Breast epithelium (tissue), 3 donors: ENCODE measurements at regions not wholly inside any gene's neighbourhood (a gene's known extent, or its start where the extent isn't known, plus 50 kb on each side); places are given as distances from the start of the nearest gene placed in this dataset.

ENCODE experiments used
- POLR2A ChIP-seq: fragments of 450-650 bp; IDR thresholded peaks from one replicate; pipeline ENCODE4 v1.6.1; 2016; ENCODE audit warnings: antibody characterized with exemption, mild to moderate bottlenecking, moderate library complexity
- POLR2AphosphoS5 ChIP-seq, 3 donors: sonication (generic); formaldehyde crosslinking; IDR thresholded peaks; one replicate each; pipeline ENCODE4 v1.6.1; 2017; ENCODE audit warnings: antibody characterized with exemption in 3 of 3
- TF ChIP-seq, protein P1 (sequence below), 3 donors: fragments of 450-650 bp; IDR thresholded peaks; one replicate each; pipeline ENCODE4 v1.5.1; 2016 to 2017; ENCODE audit warnings: antibody characterized with exemption in 3 of 3, mild to moderate bottlenecking in 3 of 3, moderate library complexity in 3 of 3

DNA sequence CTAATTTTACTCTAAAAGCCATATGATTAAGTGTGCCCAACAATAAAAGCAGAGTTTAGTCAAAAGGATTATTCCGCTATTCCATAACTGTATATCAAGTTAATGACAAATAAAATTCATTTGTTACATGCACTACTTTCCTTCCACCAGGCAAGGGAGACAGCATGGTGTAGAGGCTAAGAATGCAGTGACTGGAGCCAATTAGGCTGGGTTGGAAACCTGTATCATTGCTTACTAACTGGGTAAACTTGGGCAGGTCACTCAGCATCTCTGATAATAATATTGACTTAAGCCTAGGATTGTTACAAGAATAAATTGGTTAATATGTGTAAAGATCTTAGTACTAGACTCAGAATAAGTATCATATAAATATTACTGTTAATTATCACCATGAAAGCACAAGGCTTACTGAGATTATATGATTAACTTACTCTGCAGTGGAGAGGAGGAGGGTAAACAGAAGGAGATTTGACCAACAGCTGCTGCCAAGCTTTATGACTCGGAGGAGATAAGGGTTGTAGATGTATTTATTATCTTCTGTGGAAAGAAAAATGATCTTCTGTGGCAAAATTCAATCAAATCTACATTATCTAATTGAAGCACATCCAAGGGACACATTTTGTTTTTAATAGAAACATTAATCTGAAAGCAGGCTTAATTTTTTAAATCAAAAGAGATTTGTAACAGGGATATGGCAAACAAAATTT, 1459.9 kb downstream of the GRIK2 start:
- TF ChIP-seq, protein P1, sequence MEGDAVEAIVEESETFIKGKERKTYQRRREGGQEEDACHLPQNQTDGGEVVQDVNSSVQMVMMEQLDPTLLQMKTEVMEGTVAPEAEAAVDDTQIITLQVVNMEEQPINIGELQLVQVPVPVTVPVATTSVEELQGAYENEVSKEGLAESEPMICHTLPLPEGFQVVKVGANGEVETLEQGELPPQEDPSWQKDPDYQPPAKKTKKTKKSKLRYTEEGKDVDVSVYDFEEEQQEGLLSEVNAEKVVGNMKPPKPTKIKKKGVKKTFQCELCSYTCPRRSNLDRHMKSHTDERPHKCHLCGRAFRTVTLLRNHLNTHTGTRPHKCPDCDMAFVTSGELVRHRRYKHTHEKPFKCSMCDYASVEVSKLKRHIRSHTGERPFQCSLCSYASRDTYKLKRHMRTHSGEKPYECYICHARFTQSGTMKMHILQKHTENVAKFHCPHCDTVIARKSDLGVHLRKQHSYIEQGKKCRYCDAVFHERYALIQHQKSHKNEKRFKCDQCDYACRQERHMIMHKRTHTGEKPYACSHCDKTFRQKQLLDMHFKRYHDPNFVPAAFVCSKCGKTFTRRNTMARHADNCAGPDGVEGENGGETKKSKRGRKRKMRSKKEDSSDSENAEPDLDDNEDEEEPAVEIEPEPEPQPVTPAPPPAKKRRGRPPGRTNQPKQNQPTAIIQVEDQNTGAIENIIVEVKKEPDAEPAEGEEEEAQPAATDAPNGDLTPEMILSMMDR (IDR thresholded peaks at IDR 0.05) = no peak
- no peak for TF ChIP-seq POLR2A
- no peak for TF ChIP-seq POLR2AphosphoS5 (IDR thresholded peaks at IDR 0.05)
